BJ (cell line): ENCODE measurements at regions not wholly inside any gene's neighbourhood (a gene's known extent, or its start where the extent isn't known, plus 50 kb on each side); places are given as distances from the start of the nearest gene placed in this dataset.

Experiments used
- CTCF ChIA-PET: fragments of 350-600 bp; formaldehyde crosslinking; extraction: SDS; loops from one replicate; lab custom pipeline; 2021; ENCODE audit warnings: antibody characterized with exemption, inconsistent platforms; lab: Yijun Ruan, JAX
- POLR2A ChIA-PET: fragments of 300-600 bp; sonication (Branson Sonifier 250); formaldehyde crosslinking; extraction: SDS; loops from one replicate; lab custom pipeline; 2021; ENCODE audit warnings: antibody characterized with exemption; lab: Charles Lee
- DNase-seq: peaks from one replicate; pipeline ENCODE4 v3.0.0-alpha.2; 2011; ENCODE audit warnings: low read depth
- H3K27me3 ChIP-seq: 2 replicates; pipeline ENCODE4 v1.6.0; 2011; ENCODE audit warnings: low read length; ENCODE audit not compliant: control insufficient read depth, insufficient read depth
- H3K36me3 ChIP-seq: 2 replicates; pipeline ENCODE4 v1.5.1; 2011; ENCODE audit warnings: low read length; ENCODE audit not compliant: control insufficient read depth, insufficient read depth
- H3K4me3 ChIP-seq: 2 replicates; pipeline ENCODE4 v1.5.1; 2011; ENCODE audit warnings: low read depth, mild to moderate bottlenecking, control low read depth, low read length
- TF ChIP-seq, protein P1 (sequence below): IDR thresholded peaks from 2 replicates; pipeline ENCODE4 v1.5.1; 2011; ENCODE audit warnings: low read depth, mild to moderate bottlenecking, control low read depth, inconsistent platforms, low read length, moderate library complexity; ENCODE audit not compliant: insufficient read depth

DNA sequence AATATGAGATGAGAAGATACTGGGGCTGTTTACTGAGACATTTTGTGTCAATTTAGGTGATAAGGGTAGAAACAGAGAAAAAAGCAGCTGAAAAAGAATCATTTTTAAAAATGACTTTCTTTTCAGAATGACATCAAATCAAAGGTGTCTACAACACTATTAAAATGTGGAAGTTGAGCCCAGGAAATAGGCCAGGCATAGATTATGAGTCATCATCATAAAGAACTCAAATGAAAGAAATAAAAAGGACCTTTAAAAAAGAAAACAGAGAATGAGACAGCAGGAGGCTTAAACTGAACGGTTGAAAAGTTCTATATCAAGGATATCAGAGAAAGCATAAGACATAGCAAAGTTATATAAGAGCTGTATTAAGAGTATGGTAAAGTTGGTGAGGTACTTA is 442.5 kb downstream of the CNTN6 start:
- Histone ChIP-seq H3K4me3 (no peak overlapping the region), H3K27me3 (no peaks in the 10 kb centered on the region), H3K36me3 (no peaks in the 10 kb centered on the region)
- CTCF ChIA-PET: interaction anchor here (0.7 kb wide), 1 partner anchor 744 kb away, joined by 3 read pairs; no protein-coding TSS in a partner anchor
- POLR2A ChIA-PET: no interaction called here
- TF ChIP-seq, protein P1, sequence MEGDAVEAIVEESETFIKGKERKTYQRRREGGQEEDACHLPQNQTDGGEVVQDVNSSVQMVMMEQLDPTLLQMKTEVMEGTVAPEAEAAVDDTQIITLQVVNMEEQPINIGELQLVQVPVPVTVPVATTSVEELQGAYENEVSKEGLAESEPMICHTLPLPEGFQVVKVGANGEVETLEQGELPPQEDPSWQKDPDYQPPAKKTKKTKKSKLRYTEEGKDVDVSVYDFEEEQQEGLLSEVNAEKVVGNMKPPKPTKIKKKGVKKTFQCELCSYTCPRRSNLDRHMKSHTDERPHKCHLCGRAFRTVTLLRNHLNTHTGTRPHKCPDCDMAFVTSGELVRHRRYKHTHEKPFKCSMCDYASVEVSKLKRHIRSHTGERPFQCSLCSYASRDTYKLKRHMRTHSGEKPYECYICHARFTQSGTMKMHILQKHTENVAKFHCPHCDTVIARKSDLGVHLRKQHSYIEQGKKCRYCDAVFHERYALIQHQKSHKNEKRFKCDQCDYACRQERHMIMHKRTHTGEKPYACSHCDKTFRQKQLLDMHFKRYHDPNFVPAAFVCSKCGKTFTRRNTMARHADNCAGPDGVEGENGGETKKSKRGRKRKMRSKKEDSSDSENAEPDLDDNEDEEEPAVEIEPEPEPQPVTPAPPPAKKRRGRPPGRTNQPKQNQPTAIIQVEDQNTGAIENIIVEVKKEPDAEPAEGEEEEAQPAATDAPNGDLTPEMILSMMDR: no peak
- no peak for DNase-seq

GRCh38 chr3:1540686-1541085 is 447.9 kb downstream of the CNTN6 start:
- TF ChIP-seq, protein P1: no peak
- ChIA-PET POLR2A (no interaction called here), CTCF (no interaction called here)
- no peak for DNase-seq
- no peaks in the 10 kb centered on the region for H3K36me3 ChIP-seq
- no peaks in the 10 kb centered on the region for H3K27me3 ChIP-seq
- no peak overlapping the region for H3K4me3 ChIP-seq

DNA sequence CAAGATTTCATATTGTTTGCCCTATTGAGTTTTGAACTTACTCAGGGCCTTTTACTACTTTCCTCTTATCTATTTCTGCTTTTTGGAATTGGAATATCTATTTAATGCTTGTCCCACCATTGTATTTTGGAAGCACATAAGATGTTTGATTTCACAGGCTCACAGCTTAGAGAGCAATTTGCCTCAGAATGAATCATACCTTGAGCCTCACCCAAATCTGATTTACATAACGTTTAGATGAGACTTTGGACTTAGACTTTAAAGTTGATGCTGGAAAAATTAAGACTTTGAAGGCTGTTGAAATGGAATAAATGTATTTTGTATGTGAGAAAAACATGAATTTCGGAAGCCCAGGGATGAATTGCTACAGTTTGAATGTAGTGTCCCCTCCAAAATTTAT is 458.9 kb downstream of the CNTN6 start:
- CTCF ChIA-PET: no interaction called here
- no peak for DNase-seq
- TF ChIP-seq, protein P1: no peak
- no peaks in the 10 kb centered on the region for H3K27me3 ChIP-seq
- H3K4me3 ChIP-seq: no peak overlapping the region
- POLR2A ChIA-PET: no interaction called here
- no peaks in the 10 kb centered on the region for H3K36me3 ChIP-seq

DNA sequence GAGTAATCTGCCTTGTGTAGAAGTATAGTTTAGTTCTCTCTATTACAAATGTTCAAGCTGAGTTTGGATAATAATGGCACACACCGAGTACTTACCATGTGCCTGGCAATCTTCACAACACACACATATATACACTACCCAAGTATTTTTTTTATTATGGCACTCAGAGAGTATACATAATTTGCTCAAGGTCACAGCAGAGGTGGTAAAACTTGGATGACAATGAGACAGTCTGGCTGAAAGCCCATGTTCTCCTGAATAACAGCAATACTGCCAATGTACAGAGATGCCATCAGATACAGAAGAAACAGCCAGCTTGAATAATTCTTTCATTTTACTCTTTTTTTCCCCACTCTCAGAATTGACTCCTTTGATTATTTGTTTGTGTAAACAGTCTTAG is 460.0 kb downstream of the CNTN6 start:
- Histone ChIP-seq H3K27me3 (no peaks in the 10 kb centered on the region), H3K36me3 (no peaks in the 10 kb centered on the region), H3K4me3 (no peak overlapping the region)
- DNase-seq: no peak
- ChIA-PET POLR2A (no interaction called here), CTCF (no interaction called here)
- TF ChIP-seq, protein P1: no peak

DNA sequence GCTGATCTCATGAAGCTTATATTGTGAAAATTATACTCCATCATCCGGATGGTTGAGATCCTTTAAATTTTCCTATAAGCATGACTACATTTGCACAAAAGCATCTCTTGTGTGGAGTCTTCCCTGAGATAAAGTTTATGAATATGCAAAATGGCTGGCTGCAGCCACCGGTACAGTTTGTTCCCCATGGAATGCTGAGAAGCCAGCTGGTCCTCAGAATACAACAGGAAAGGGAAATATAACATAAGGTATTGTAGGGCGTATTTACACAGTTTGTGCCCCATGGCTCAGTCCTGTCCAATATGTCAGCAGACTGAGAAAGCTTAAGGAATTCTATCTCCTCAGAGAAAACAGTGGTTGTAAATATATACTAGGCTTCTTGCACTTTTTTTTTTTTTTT is 468.6 kb downstream of the CNTN6 start:
- CTCF ChIA-PET: no interaction called here
- Histone ChIP-seq H3K27me3 (no peaks in the 10 kb centered on the region), H3K36me3 (no peaks in the 10 kb centered on the region), H3K4me3 (no peak overlapping the region)
- POLR2A ChIA-PET: no interaction called here
- no peak for DNase-seq
- TF ChIP-seq, protein P1: no peak
